HL-60 (cell line): ENCODE measurements at regions not wholly inside any gene's neighbourhood (a gene's known extent, or its start where the extent isn't known, plus 50 kb on each side); places are given as distances from the start of the nearest gene placed in this dataset.

Experiments
- POLR2AphosphoS5 ChIP-seq: IDR thresholded peaks from 2 replicates; pipeline ENCODE4 v1.6.1; 2012; ENCODE audit warnings: low read depth
- REST ChIP-seq: IDR thresholded peaks from 2 replicates; pipeline ENCODE4 v1.6.1; 2012; ENCODE audit warnings: low read depth; ENCODE audit not compliant: insufficient replicate concordance

GRCh38 chr9:78574354-78575045 is 277.6 kb downstream of the PSAT1 start:
- TF ChIP-seq POLR2AphosphoS5 (no peak), REST (no peak)
